Lung (tissue), 11 donors: ENCODE measurements at regions not wholly inside any gene's neighbourhood (a gene's known extent, or its start where the extent isn't known, plus 50 kb on each side); places are given as distances from the start of the nearest gene placed in this dataset.

ENCODE experiments used
- ATAC-seq: fragments of 200-7000 bp; cut with Tn5 transposase; one replicate; pipeline ENCODE4 v1.9.1; 2020; ENCODE audit warnings: moderate number of reproducible peaks; ENCODE audit not compliant: insufficient read depth, low FRiP score
- DNase-seq, 3 donors: peaks; one replicate each; pipeline ENCODE4 v3.0.0-alpha.2; 2013 to 2017
- H3K27ac ChIP-seq, 2 donors: one replicate each; pipeline ENCODE4 v1.5.1; 2013; ENCODE audit warnings: mild to moderate bottlenecking in 2 of 2, moderate library complexity in 2 of 2, control low read depth in 1 of 2, inconsistent platforms in 1 of 2, low read depth in 1 of 2, low read length in 1 of 2
- H3K27me3 ChIP-seq, 3 donors: one replicate each; pipeline ENCODE4 v1.5.1; 2013; ENCODE audit warnings: low read length in 2 of 3; ENCODE audit not compliant: control insufficient read depth in 3 of 3, insufficient read depth in 3 of 3
- H3K36me3 ChIP-seq, 4 donors: one replicate each; pipeline ENCODE4 v1.5.1; 2013; ENCODE audit warnings: low read length in 4 of 4, mild to moderate bottlenecking in 1 of 4, moderate library complexity in 1 of 4; ENCODE audit not compliant: control insufficient read depth in 4 of 4, insufficient read depth in 4 of 4
- H3K4me1 ChIP-seq, 5 donors: one replicate each; pipeline ENCODE4 v1.5.1; 2013; ENCODE audit warnings: low read length in 5 of 5, mild to moderate bottlenecking in 2 of 5, moderate library complexity in 1 of 5; ENCODE audit not compliant: control insufficient read depth in 5 of 5, insufficient read depth in 5 of 5
- H3K4me3 ChIP-seq: one replicate; pipeline ENCODE4 v1.5.1; 2013; ENCODE audit warnings: mild to moderate bottlenecking, control low read depth, moderate library complexity
- H3K9ac ChIP-seq, 2 donors: one replicate each; pipeline ENCODE4 v1.5.1; 2013; ENCODE audit warnings: low read length in 2 of 2, control low read depth in 1 of 2; ENCODE audit not compliant: insufficient read depth in 1 of 2
- H3K9me3 ChIP-seq, 4 donors: one replicate each; pipeline ENCODE4 v1.5.1; 2013; ENCODE audit warnings: low read length in 3 of 4, mild to moderate bottlenecking in 1 of 4, moderate library complexity in 1 of 4; ENCODE audit not compliant: control insufficient read depth in 4 of 4, insufficient read depth in 3 of 4
- CTCF ChIP-seq: IDR thresholded peaks from 2 replicates; pipeline ENCODE4 v1.5.1; 2012; ENCODE audit warnings: mild to moderate bottlenecking; ENCODE audit errors: control extremely low read depth, extremely low read depth
- WGBS, 2 donors: extraction: QIAGEN DNeasy Blood & Tissue Kit; methylation state at CpG; one replicate each; pipeline ENCODE4 v1.1.7; 2013; 5-methylcytosine and 5-hydroxymethylcytosine counted together
- donor health status: control.
- donor health status: control.
- donor health status: Bipolar disorder and iron deficiency.
- donor health status: healthy.
- donor health status: DM: yes; HTN: yes; CAD: no.

- peaks cover 0 to 2% (median 0%) of the 10 kb centered on the region in 4 donors for H3K9me3 ChIP-seq
- no peak for DNase-seq
- H3K4me3 ChIP-seq, result no peak overlapping the region
- H3K9ac ChIP-seq, result no peak overlapping the region
- no peaks in the 10 kb centered on the region for H3K36me3 ChIP-seq
- no peak overlapping the region for H3K27ac ChIP-seq
- no peak for TF ChIP-seq CTCF
- no peak for ATAC-seq
- peaks cover 0 to 3% (median 0%) of the 10 kb centered on the region in 5 donors for H3K4me1 ChIP-seq
- WGBS, 2 donors, result 84 to 90% methylated on average over 13 of the region's 13 CpGs
- peaks cover 0 to 3% (median 0%) of the 10 kb centered on the region in 3 donors for H3K27me3 ChIP-seq
These were observed 57.8 kb upstream of the TCF20 start for GRCh38 chr22:42328130-42328783.

GRCh38 chr22:42327462-42328129 is 57.1 kb upstream of the TCF20 start:
- no peak overlapping the region for H3K4me3 ChIP-seq
- ATAC-seq (no peak), DNase-seq (no peak)
- TF ChIP-seq CTCF, result no peak
- 76 to 79% methylated on average over 11 of the region's 11 CpGs for WGBS, 2 donors
- H3K9me3 ChIP-seq, result peaks cover 0 to 2% (median 0%) of the 10 kb centered on the region in 4 donors
- H3K36me3 ChIP-seq, result no peaks in the 10 kb centered on the region
- H3K9ac ChIP-seq, result no peak overlapping the region
- peaks cover 0 to 3% (median under 1%) of the 10 kb centered on the region in 5 donors for H3K4me1 ChIP-seq
- H3K27me3 ChIP-seq, result peaks cover 0 to 3% (median 0%) of the 10 kb centered on the region in 3 donors
- no peak overlapping the region for H3K27ac ChIP-seq

- Histone ChIP-seq H3K9ac (no peak overlapping the region), H3K4me3 (no peak overlapping the region), H3K9me3 (peaks cover 0 to 2% (median 0%) of the 10 kb centered on the region in 4 donors), H3K27ac (no peak overlapping the region), H3K36me3 (no peaks in the 10 kb centered on the region), H3K4me1 (peaks cover 0 to 9% (median 5%) of the 10 kb centered on the region in 5 donors), H3K27me3 (peaks cover 0 to under 1% (median 0%) of the 10 kb centered on the region in 3 donors)
- no peak for ATAC-seq
- no peak for TF ChIP-seq CTCF
- no peak for DNase-seq
- 67 to 74% methylated on average over 13 of the region's 13 CpGs for WGBS, 2 donors
These were observed 56.3 kb upstream of the TCF20 start for GRCh38 chr22:42326801-42327200.
